GM23248 (cell line): ENCODE measurements at regions not wholly inside any gene's neighbourhood (a gene's known extent, or its start where the extent isn't known, plus 50 kb on each side); places are given as distances from the start of the nearest gene placed in this dataset.

Experiments
- DNase-seq: peaks from one replicate; pipeline ENCODE4 v3.0.0-alpha.2; 2015
- H2AFZ ChIP-seq: fragments of 200-600 bp; sonication (generic); 2 replicates; pipeline ENCODE4 v1.6.1; 2016; ENCODE audit warnings: antibody characterized with exemption
- H3F3A ChIP-seq: fragments of 200-600 bp; sonication (generic); 2 replicates; pipeline ENCODE4 v1.6.1; 2016; ENCODE audit warnings: mild to moderate bottlenecking, antibody characterized with exemption, mixed run types; ENCODE audit not compliant: insufficient read depth
- H3K27ac ChIP-seq: fragments of 200-600 bp; sonication (generic); 2 replicates; pipeline ENCODE4 v1.5.1; 2016; ENCODE audit warnings: mild to moderate bottlenecking
- H3K27me3 ChIP-seq: fragments of 200-600 bp; sonication (generic); replicated peaks from 2 replicates; pipeline ENCODE4 v1.6.1; 2016; ENCODE audit warnings: mild to moderate bottlenecking; ENCODE audit not compliant: insufficient read depth
- H3K36me3 ChIP-seq: fragments of 200-600 bp; sonication (generic); 2 replicates; pipeline ENCODE4 v1.6.1; 2016; ENCODE audit warnings: low read depth, mild to moderate bottlenecking
- H3K4me1 ChIP-seq: fragments of 200-600 bp; sonication (generic); 2 replicates; pipeline ENCODE4 v1.6.1; 2016; ENCODE audit warnings: mild to moderate bottlenecking; ENCODE audit not compliant: insufficient read depth
- H3K4me2 ChIP-seq: fragments of 200-600 bp; sonication (generic); one replicate; pipeline ENCODE4 v1.6.1; 2016; ENCODE audit warnings: mild to moderate bottlenecking; ENCODE audit not compliant: unreplicated experiment
- H3K4me3 ChIP-seq: fragments of 200-600 bp; sonication (generic); 2 replicates; pipeline ENCODE4 v1.5.1; 2016; ENCODE audit warnings: mild to moderate bottlenecking
- H3K79me2 ChIP-seq: fragments of 200-600 bp; sonication (generic); 2 replicates; pipeline ENCODE4 v1.6.1; 2016; ENCODE audit warnings: mild to moderate bottlenecking; ENCODE audit not compliant: insufficient read depth
- H3K9ac ChIP-seq: fragments of 200-600 bp; sonication (generic); 2 replicates; pipeline ENCODE4 v1.6.1; 2016; ENCODE audit warnings: mild to moderate bottlenecking
- H3K9me2 ChIP-seq: fragments of 200-600 bp; sonication (generic); 2 replicates; pipeline ENCODE4 v1.6.1; 2016; ENCODE audit warnings: mixed run types, mild to moderate bottlenecking, moderate library complexity; ENCODE audit not compliant: insufficient read depth
- H3K9me3 ChIP-seq: fragments of 200-600 bp; sonication (generic); one replicate; pipeline ENCODE4 v1.6.1; 2017; ENCODE audit warnings: low read depth
- H4K20me1 ChIP-seq: fragments of 200-600 bp; sonication (generic); 2 replicates; pipeline ENCODE4 v1.6.0; 2016; ENCODE audit not compliant: insufficient read depth
- EZH2 ChIP-seq: fragments of 200-600 bp; sonication (generic); IDR thresholded peaks from 2 replicates; pipeline ENCODE4 v1.6.1; 2018; ENCODE audit warnings: antibody characterized with exemption, mild to moderate bottlenecking; ENCODE audit not compliant: insufficient read depth, poor library complexity, severe bottlenecking
- EZH2phosphoT487 ChIP-seq: fragments of 200-600 bp; sonication (generic); IDR thresholded peaks from 2 replicates; pipeline ENCODE4 v1.6.1; 2018; ENCODE audit warnings: antibody characterized with exemption, moderate library complexity, mild to moderate bottlenecking, low read depth; ENCODE audit not compliant: insufficient read depth
- WGBS, 2 experiments: methylation state at CpG; one replicate each; pipeline ENCODE4 v1.1.6; 2015 to 2017; ENCODE audit warnings: low lambda C conversion rate in 2 of 2, low coverage in 1 of 2; ENCODE audit errors: missing lambda C conversion rate in 2 of 2; 5-methylcytosine and 5-hydroxymethylcytosine counted together
- in situ Hi-C: fragments of 300-500 bp; cut with MboI; formaldehyde crosslinking; loops from 2 replicates; pipeline ENCODE4 v1.15.0; 2020

DNA sequence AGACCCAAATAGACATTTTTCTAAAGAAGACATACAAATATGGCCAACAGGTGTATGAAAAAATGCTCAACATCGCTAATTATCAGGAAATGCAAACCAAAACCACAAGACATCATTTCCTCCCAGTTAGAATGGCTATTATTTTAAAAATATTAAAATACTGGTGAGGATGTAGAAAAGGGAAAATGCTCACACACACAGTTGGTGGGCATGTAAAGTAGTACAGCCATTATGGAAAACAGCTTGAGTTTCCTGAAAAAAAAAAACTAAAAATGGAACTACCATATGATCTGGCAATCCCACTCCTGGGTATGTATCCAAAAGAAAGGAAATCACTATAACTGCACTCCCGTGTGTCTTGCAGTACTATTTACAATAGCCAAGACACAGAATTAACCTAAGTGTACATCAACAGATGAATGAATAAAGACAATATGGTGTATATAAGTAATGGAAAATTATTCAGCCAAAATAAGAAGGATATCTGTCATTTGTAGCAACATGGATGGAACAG is 128.9 kb upstream of the DKK2 start:
- H3F3A ChIP-seq: no peaks in the 10 kb centered on the region
- H3K36me3 ChIP-seq: no peaks in the 10 kb centered on the region
- WGBS, 2 experiments: 69 to 70% methylated on average over 2 of the region's 2 CpGs
- no peaks in the 10 kb centered on the region for H3K79me2 ChIP-seq
- in situ Hi-C loops: no loop called here
- no peak overlapping the region for H2AFZ ChIP-seq
- no peak overlapping the region for H3K4me2 ChIP-seq
- no peak for DNase-seq
- no peak for TF ChIP-seq EZH2phosphoT487
- no peaks in the 10 kb centered on the region for H3K27me3 ChIP-seq
- no peak overlapping the region for H3K27ac ChIP-seq
- no peaks in the 10 kb centered on the region for H4K20me1 ChIP-seq
- no peak overlapping the region for H3K4me3 ChIP-seq
- no peaks in the 10 kb centered on the region for H3K9me2 ChIP-seq
- no peak overlapping the region for H3K9ac ChIP-seq
- H3K9me3 ChIP-seq: no peaks in the 10 kb centered on the region
- no peaks in the 10 kb centered on the region for H3K4me1 ChIP-seq

DNA sequence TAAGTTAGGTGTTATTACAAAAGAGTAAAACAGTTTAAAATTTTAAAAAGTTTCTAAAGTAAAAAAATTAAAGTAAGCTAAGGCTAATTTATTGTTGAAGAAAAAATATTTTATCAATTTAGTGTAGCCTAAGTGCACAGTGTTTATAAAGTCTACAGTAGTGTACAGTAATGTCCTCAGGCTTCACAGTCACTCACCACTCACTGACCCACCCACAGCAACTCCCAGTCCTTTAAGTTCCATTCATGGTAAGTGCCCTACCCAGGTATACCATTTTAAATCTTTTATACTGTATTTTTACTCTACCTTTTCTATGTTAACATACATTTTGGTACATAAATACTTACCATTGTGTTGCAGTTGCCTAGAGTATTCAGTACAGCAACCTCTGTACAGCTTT is 120.3 kb upstream of the DKK2 start:
- Histone ChIP-seq H3K27ac (no peak overlapping the region), H3K27me3 (no peaks in the 10 kb centered on the region), H3K4me1 (no peaks in the 10 kb centered on the region), H3K9ac (no peak overlapping the region), H3K9me2 (no peaks in the 10 kb centered on the region), H3F3A (no peaks in the 10 kb centered on the region), H3K36me3 (no peaks in the 10 kb centered on the region), H3K4me2 (no peak overlapping the region), H3K4me3 (no peak overlapping the region), H3K79me2 (no peaks in the 10 kb centered on the region), H3K9me3 (no peaks in the 10 kb centered on the region), H4K20me1 (no peaks in the 10 kb centered on the region), H2AFZ (no peak overlapping the region)
- TF ChIP-seq EZH2phosphoT487 (no peak), EZH2 (no peak)
- no peak for DNase-seq
- in situ Hi-C loops: no loop called here

DNA sequence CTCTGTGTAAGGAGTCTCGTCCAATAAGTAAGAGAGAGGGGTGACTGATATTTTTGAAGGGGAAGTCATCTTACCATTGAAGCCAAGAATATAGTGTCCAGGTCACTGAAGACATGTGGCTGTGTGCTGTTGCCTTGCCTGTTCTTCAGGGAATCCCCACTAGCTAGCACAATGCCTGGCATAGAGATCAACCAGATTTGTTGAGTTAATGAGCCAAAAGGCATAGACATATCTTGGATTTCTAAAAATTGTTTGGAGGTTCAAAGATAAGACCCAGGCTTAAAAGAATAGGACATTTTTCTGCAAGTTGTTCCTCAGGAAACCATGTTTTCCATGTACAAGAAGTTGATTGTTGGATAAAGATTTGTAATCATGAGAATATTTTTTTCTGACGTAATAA is 119.3 kb upstream of the DKK2 start:
- no peaks in the 10 kb centered on the region for H3K4me1 ChIP-seq
- no peak overlapping the region for H3K4me2 ChIP-seq
- in situ Hi-C loops: no loop called here
- no peaks in the 10 kb centered on the region for H3K36me3 ChIP-seq
- no peaks in the 10 kb centered on the region for H3K9me2 ChIP-seq
- no peak overlapping the region for H2AFZ ChIP-seq
- no peak overlapping the region for H3K27ac ChIP-seq
- no peaks in the 10 kb centered on the region for H3K79me2 ChIP-seq
- no peaks in the 10 kb centered on the region for H3F3A ChIP-seq
- no peaks in the 10 kb centered on the region for H3K27me3 ChIP-seq
- no peak overlapping the region for H3K4me3 ChIP-seq
- no peak for DNase-seq
- 61 to 73% methylated on average over 2 of the region's 2 CpGs for WGBS, 2 experiments
- TF ChIP-seq EZH2phosphoT487 (no peak), EZH2 (no peak)
- no peaks in the 10 kb centered on the region for H3K9me3 ChIP-seq
- H4K20me1 ChIP-seq: no peaks in the 10 kb centered on the region
- no peak overlapping the region for H3K9ac ChIP-seq

DNA sequence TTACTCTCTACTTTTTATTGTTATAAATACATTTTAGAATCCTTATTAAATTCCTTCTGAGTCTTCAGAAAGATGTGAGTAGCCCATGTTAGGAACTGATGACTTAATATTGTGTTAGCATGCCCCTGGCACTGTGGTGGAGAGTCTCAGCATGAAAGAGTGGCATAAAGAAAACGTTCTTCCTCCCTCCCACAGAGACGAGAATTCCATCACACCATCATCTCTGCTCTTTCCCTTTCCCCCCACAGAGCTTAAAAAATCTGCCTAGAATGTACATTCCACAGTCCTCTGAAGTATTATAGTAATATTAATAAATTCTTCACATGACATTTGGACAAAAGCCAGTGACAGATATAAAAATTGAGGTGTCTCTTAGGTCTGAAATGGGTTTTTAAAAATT is 117.8 kb upstream of the DKK2 start:
- H3K9me3 ChIP-seq: no peaks in the 10 kb centered on the region
- DNase-seq: no peak
- H3K27ac ChIP-seq: no peak overlapping the region
- H3K4me2 ChIP-seq: no peak overlapping the region
- H3K36me3 ChIP-seq: no peaks in the 10 kb centered on the region
- in situ Hi-C loops: no loop called here
- H3K27me3 ChIP-seq: no peaks in the 10 kb centered on the region
- no peak overlapping the region for H3K9ac ChIP-seq
- no peak overlapping the region for H3K4me3 ChIP-seq
- H3K79me2 ChIP-seq: no peaks in the 10 kb centered on the region
- H3F3A ChIP-seq: no peaks in the 10 kb centered on the region
- no peaks in the 10 kb centered on the region for H3K9me2 ChIP-seq
- TF ChIP-seq EZH2phosphoT487 (no peak), EZH2 (no peak)
- H4K20me1 ChIP-seq: no peaks in the 10 kb centered on the region
- H2AFZ ChIP-seq: no peak overlapping the region
- no peaks in the 10 kb centered on the region for H3K4me1 ChIP-seq
- WGBS, 2 experiments: 49 to 52% methylated on average over 2 of the region's 2 CpGs

DNA sequence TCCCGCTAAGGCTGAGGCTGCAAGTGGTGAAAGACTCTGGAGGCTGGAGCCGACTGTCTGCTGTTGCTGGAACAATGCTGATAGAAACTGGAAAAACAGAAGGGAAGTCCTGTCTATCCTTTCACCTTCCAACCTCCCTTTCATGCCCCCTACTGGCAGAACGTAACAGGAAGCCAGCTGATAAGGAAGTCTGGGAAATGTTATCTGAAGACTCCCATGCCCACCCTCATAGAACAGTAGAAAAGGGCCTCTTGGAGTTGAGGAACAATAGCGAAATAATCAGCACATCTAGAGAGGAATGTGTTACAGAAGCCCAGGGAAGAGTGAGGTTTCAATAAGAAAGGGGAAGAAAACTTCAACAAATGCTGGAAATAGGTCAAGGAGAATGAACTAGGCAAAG is 117.1 kb upstream of the DKK2 start:
- in situ Hi-C loops: no loop called here
- no peak for TF ChIP-seq EZH2
- TF ChIP-seq EZH2phosphoT487: no peak
- H3K79me2 ChIP-seq: no peaks in the 10 kb centered on the region
- no peak overlapping the region for H3K4me3 ChIP-seq
- no peaks in the 10 kb centered on the region for H3K9me3 ChIP-seq
- no peaks in the 10 kb centered on the region for H3K27me3 ChIP-seq
- no peak overlapping the region for H3K4me2 ChIP-seq
- H3K36me3 ChIP-seq: no peaks in the 10 kb centered on the region
- H2AFZ ChIP-seq: 0 out of 2 replicates have a peak overlapping the region, but pooled peaks have one; percentile 44
- no peak overlapping the region for H3K9ac ChIP-seq
- no peaks in the 10 kb centered on the region for H3K9me2 ChIP-seq
- no peaks in the 10 kb centered on the region for H3K4me1 ChIP-seq
- DNase-seq: peak; percentile 33
- WGBS, 2 experiments: 30 to 44% methylated on average over 4 of the region's 4 CpGs
- H3K27ac ChIP-seq: no peak overlapping the region
- H4K20me1 ChIP-seq: no peaks in the 10 kb centered on the region
- H3F3A ChIP-seq: no peaks in the 10 kb centered on the region
